H1 (cell line): ENCODE measurements at regions not wholly inside any gene's neighbourhood (a gene's known extent, or its start where the extent isn't known, plus 50 kb on each side); places are given as distances from the start of the nearest gene placed in this dataset.

Experiments used
- BCL11A ChIP-seq, 2 experiments: IDR thresholded peaks; one replicate each; pipeline ENCODE4 v1.6.1; 2011; ENCODE audit warnings: low read depth in 2 of 2, low read length in 2 of 2, mild to moderate bottlenecking in 2 of 2
- CTCF ChIP-seq, 3 experiments: IDR thresholded peaks; 1 replicate in 2 of 3; 2 replicates in 1 of 3; pipeline versions ENCODE4 v1.5.1 to v1.6.1; 2011; ENCODE audit warnings: low read length in 3 of 3, mild to moderate bottlenecking in 3 of 3, inconsistent platforms in 2 of 3, low read depth in 1 of 3, moderate library complexity in 1 of 3; ENCODE audit not compliant: insufficient read depth in 1 of 3; ENCODE audit errors: control extremely low read depth in 1 of 3
- POLR2A ChIP-seq, 2 experiments: IDR thresholded peaks; 1 replicate in 1 of 2; 2 replicates in 1 of 2; pipeline ENCODE4 v1.6.1; 2011; ENCODE audit warnings: low read depth in 2 of 2, low read length in 2 of 2, mild to moderate bottlenecking in 2 of 2; ENCODE audit errors: control extremely low read depth in 1 of 2
- RBBP5 ChIP-seq: IDR thresholded peaks from 2 replicates; pipeline ENCODE4 v1.7.1; 2012; ENCODE audit warnings: low read depth, mild to moderate bottlenecking, inconsistent platforms, low read length, moderate library complexity, borderline replicate concordance
- SP1 ChIP-seq: IDR thresholded peaks from 2 replicates; pipeline ENCODE4 v1.6.1; 2011; ENCODE audit warnings: low read depth, low read length
- TF ChIP-seq, protein P1 (sequence below): IDR thresholded peaks from 2 replicates; pipeline ENCODE4 v1.6.1; 2012; ENCODE audit warnings: low read length, inconsistent platforms

DNA sequence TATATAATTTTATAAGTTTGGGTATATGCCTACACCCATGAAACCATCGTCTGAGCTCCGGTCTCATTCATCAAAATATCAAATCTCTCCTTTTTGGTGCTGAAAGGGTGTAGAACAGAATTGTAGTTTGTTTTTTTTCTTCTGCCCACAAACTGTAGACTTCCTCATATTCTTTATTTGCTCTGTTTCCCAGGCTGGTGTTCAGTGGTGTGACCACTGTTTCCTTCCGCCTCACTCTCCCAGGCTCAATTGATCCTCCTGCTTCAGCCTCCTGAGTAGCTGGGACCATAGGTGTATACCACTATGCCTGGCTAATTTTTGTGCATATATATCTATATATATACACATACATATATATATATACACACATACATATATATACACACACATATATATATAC lies 139.6 kb upstream of the HCRTR2 start (continued):
- TF ChIP-seq, protein P1, sequence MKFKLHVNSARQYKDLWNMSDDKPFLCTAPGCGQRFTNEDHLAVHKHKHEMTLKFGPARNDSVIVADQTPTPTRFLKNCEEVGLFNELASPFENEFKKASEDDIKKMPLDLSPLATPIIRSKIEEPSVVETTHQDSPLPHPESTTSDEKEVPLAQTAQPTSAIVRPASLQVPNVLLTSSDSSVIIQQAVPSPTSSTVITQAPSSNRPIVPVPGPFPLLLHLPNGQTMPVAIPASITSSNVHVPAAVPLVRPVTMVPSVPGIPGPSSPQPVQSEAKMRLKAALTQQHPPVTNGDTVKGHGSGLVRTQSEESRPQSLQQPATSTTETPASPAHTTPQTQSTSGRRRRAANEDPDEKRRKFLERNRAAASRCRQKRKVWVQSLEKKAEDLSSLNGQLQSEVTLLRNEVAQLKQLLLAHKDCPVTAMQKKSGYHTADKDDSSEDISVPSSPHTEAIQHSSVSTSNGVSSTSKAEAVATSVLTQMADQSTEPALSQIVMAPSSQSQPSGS = no peak
- TF ChIP-seq RBBP5 (no peak), BCL11A (IDR thresholded peaks at IDR 0.05; ENCODE audit: low read depth in 2 of 2, low read length in 2 of 2) (no peak), CTCF (IDR thresholded peaks at IDR 0.05; ENCODE audit: control extremely low read depth in 1 of 3, insufficient read depth in 1 of 3, low read depth in 1 of 3, low read length in 3 of 3) (no peak), POLR2A (IDR thresholded peaks at IDR 0.05; ENCODE audit: control extremely low read depth in 1 of 2, low read depth in 2 of 2, low read length in 2 of 2) (no peak), SP1 (no peak)
